ENCODE measurements at regions not wholly inside any gene's neighbourhood (a gene's known extent, or its start where the extent isn't known, plus 50 kb on each side); places are given as distances from the start of the nearest gene placed in this dataset.

GRCh38 chr1:98147280-98147679 lies 226.4 kb upstream of the DPYD start:
- Histone ChIP-seq H3K4me3 (ENCODE audit: low read depth in 2 of 2, low read length in 1 of 2) (no peak overlapping the region), H3K9me2 (no peaks in the 10 kb centered on the region), H3K36me3 (replicated peaks in 1 of 2; ENCODE audit: control insufficient read depth in 1 of 2, insufficient read depth in 2 of 2, low read length in 1 of 2) (peaks cover 0 to 5% of the 10 kb centered on the region in 2 experiments), H3K4me2 (no peak overlapping the region), H2AFZ (ENCODE audit: low read depth) (no peak overlapping the region), H3K79me2 (ENCODE audit: insufficient read depth) (no peaks in the 10 kb centered on the region), H3F3A (replicated peaks; ENCODE audit: insufficient read depth) (no peaks in the 10 kb centered on the region), H3K9me3 (peaks cover 9% of the 10 kb centered on the region; the same call in 1 of the 2 replicates), H3K9ac (no peak overlapping the region), H3K27ac (ENCODE audit: low read depth in 2 of 2, low read length in 1 of 2) (no peak overlapping the region), H4K20me1 (ENCODE audit: insufficient read depth) (no peaks in the 10 kb centered on the region), H3K27me3 (ENCODE audit: insufficient read depth) (no peaks in the 10 kb centered on the region), H3K4me1 (ENCODE audit: control insufficient read depth in 1 of 2, insufficient read depth in 2 of 2, low read depth in 1 of 2, low read length in 1 of 2) (no peaks in the 10 kb centered on the region)
- ChIA-PET POLR2A (no interaction called here), CTCF (interaction anchor here (1.3 kb wide), 1 partner anchor 200 kb away, joined by 3 read pairs; no protein-coding TSS in a partner anchor)
- TF ChIP-seq TAF1 (IDR thresholded peaks at IDR 0.05; ENCODE audit: borderline replicate concordance, low read depth, low read length) (no peak), FOSL2 (IDR thresholded peaks at IDR 0.05; ENCODE audit: borderline replicate concordance, low read depth) (no peak), RCOR1 (IDR thresholded peaks at IDR 0.05; ENCODE audit: low read length) (no peak), EP300 (IDR thresholded peaks at IDR 0.05; ENCODE audit: borderline replicate concordance in 1 of 2, low read depth in 1 of 2, low read length in 1 of 2) (no peak), NFIC (IDR thresholded peaks at IDR 0.05; ENCODE audit: borderline replicate concordance) (no peak), FOXJ3 (CRISPR knock-in tag; IDR thresholded peaks at IDR 0.05) (no peak), CTCF (IDR thresholded peaks at IDR 0.05) (no peak), POLR2AphosphoS5 (IDR thresholded peaks at IDR 0.05; ENCODE audit: low read depth, low read length) (no peak), USF1 (IDR thresholded peaks at IDR 0.05; ENCODE audit: borderline replicate concordance, low read depth) (no peak), JUND (IDR thresholded peaks at IDR 0.05) (no peak), CHD2 (IDR thresholded peaks at IDR 0.05; ENCODE audit: low read length, partially characterized antibody) (no peak), ZBTB33 (IDR thresholded peaks at IDR 0.05; ENCODE audit: borderline replicate concordance, low read depth) (no peak), SIN3A (IDR thresholded peaks at IDR 0.05; ENCODE audit: borderline replicate concordance, low read depth, low read length) (no peak), RFX5 (IDR thresholded peaks at IDR 0.05; ENCODE audit: low read length) (no peak), MEF2A (IDR thresholded peaks at IDR 0.05; ENCODE audit: borderline replicate concordance, low read depth) (no peak), NRF1 (IDR thresholded peaks at IDR 0.05; ENCODE audit: low read depth, low read length) (no peak), TCF12 (IDR thresholded peaks at IDR 0.05) (no peak), PBX3 (IDR thresholded peaks at IDR 0.05) (no peak), ELF1 (IDR thresholded peaks at IDR 0.05) (no peak), MAX (IDR thresholded peaks at IDR 0.05; ENCODE audit: low read depth) (no peak)
- DNase-seq = no peak
